ENCODE measurements at regions not wholly inside any gene's neighbourhood (a gene's known extent, or its start where the extent isn't known, plus 50 kb on each side); places are given as distances from the start of the nearest gene placed in this dataset.

DNA sequence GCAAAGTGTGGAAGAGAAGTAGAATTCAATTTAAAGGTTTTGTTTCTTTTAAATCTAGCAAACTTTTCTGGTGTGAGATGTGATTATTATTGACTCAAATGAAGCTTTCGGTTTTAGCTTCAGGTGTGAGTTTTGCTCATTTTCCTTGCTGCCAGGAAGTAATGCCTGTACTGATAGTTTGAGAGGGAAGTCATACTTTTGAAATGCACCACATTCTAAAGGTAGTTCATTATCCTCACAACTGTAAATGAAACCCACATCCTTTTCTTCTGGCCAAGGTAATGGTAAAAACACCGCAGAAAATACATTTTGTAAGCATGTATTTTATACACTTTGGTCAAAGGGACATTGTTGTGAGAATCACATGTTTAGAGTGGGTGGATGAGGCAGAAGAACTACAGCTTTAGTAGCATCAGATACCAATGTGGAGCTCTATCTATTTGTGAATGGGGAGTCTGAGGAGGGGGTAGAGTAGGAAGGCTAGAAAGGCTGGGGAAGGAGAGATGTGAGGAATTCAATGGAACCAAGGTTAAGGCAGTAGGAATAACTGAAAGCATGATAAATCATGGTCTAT is 167.0 kb upstream of the CDKN2B start:
- no peak for TF ChIP-seq POLR2A (IDR thresholded peaks at IDR 0.05)
- TF ChIP-seq, protein P1, sequence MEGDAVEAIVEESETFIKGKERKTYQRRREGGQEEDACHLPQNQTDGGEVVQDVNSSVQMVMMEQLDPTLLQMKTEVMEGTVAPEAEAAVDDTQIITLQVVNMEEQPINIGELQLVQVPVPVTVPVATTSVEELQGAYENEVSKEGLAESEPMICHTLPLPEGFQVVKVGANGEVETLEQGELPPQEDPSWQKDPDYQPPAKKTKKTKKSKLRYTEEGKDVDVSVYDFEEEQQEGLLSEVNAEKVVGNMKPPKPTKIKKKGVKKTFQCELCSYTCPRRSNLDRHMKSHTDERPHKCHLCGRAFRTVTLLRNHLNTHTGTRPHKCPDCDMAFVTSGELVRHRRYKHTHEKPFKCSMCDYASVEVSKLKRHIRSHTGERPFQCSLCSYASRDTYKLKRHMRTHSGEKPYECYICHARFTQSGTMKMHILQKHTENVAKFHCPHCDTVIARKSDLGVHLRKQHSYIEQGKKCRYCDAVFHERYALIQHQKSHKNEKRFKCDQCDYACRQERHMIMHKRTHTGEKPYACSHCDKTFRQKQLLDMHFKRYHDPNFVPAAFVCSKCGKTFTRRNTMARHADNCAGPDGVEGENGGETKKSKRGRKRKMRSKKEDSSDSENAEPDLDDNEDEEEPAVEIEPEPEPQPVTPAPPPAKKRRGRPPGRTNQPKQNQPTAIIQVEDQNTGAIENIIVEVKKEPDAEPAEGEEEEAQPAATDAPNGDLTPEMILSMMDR (IDR thresholded peaks at IDR 0.05) = no peak

All from testis (tissue), 2 donors.